Kidney capillary endothelial cell (primary cell): ENCODE measurements at regions not wholly inside any gene's neighbourhood (a gene's known extent, or its start where the extent isn't known, plus 50 kb on each side); places are given as distances from the start of the nearest gene placed in this dataset.

ENCODE experiments used
- DNase-seq: peaks from one replicate; pipeline ENCODE4 v3.0.0-alpha.2; 2018; ENCODE audit warnings: low spot score

DNA sequence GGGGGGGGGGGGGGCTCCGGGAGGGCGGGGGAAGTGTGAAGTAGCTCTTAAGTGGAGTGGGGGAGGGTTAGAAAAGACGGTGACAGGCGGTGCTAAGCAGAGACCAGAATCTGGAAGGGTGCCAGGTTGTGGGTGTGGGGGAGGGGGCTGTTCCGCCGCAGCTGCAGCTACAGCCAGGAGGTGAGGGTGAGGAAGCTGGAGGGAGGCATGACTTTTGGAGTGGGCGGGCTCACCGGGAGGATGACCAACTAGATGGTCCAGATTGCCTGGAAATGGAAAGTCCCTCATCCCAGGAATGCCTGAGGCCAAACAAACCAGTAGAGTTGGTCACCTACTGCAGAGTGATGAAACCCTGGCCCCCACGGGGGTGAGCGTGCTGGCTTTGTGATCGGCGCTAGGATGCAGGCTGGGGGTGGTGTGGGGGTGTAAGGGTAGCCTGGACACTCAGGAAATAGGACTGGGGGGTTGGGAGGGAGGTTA, 158.1 kb upstream of the SHB start:
- peak; percentile 52 for DNase-seq

DNA sequence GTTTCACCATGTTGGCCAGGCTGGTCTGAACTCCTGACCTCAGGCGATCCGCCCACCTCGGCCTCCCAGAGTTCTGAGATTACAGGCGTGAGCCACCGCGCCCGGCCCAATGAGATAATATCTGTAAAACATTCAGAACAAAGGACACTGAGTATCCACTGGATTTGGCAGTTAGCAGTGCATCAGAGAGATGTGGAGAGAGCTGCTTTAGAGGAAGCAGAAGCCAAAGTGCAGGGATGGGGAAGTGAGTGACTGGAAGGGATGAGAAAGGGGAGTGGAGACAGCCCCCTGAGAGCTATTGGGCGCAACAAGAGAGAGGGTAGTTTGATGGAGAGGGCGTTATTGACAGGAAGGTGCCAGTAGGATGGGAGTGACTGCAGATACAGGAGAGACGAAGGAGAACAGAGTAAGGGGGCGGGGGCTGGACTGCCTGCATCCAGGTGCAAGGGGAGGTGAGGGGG, 157.5 kb upstream of the SHB start:
- DNase-seq: no peak

DNA sequence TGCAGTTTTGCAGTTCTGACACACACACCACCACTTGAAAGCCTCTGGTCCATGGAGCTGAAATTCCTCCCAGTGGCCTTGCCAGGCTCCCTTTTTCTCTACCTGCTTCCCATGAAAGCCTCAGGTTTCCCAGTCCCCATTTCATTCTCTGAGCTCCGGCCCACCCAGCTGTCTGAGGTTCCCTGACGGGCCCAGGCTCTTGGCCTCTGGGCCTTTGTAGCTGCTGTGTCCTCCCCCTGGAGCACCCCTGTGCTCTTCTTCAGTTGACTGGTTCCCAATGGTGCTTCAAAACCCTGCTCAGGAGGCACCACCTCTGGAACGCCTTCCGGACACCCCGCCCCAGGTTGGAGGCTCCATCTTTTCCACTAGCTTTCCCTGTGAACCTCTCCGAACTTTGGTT, 155.9 kb upstream of the SHB start:
- no peak for DNase-seq

DNA sequence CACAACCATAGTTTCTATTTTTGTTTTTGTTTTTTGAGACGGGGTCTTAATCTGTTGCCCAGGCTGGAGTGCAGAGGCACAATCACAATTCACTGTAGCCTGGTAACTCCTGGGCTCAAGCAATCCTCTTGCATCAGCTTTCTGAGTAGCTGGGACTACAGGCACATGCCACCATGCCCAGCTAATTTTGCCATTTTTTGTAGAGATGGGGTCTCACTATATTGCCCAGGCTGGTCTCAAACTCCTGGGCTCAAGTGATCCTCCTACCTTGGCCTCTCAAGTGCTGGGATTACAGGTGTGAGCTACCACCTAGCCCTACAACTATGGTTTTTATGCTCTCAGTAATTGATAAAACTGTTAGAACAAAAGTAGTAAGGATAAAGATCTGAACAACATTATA, 147.5 kb upstream of the SHB start:
- DNase-seq: no peak

DNA sequence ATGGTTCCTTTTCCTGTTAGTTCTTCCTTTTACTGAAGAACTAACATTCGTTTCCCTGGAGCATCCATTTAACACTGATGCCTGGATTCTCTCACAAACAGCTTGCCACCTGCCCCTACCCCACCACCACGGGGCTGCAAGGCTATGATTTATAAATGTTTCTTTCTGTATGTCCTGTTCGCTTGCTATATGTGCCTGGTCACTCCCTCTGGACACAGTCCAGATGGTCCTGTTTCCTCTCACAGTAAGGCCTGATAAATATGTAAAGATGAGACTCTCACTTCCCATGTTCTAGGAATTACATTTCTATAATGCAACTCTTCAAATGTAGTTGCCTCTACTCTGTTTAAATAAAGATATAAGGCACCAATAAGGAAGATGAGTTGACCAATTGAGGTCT, 146.4 kb upstream of the SHB start:
- DNase-seq: no peak

DNA sequence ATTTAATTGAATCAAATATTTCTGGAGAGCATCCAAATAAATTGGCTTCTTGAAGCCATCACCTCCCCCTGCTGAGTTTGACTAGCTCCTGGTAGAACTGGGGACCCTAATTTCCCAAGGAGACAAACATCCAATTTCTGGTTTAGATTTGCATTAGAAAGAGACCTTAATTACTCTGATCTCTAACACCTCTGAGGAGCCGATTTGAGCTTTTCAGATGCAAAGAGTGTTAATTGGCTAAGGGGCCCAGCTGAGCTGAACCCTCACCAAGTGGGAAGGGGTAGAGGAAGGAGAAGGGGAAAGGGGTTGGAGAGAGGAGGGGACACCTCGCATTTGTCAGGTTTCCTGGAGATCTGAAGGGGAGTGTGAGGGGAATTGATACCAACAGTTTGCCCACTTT, 145.4 kb upstream of the SHB start:
- DNase-seq: no peak

DNA sequence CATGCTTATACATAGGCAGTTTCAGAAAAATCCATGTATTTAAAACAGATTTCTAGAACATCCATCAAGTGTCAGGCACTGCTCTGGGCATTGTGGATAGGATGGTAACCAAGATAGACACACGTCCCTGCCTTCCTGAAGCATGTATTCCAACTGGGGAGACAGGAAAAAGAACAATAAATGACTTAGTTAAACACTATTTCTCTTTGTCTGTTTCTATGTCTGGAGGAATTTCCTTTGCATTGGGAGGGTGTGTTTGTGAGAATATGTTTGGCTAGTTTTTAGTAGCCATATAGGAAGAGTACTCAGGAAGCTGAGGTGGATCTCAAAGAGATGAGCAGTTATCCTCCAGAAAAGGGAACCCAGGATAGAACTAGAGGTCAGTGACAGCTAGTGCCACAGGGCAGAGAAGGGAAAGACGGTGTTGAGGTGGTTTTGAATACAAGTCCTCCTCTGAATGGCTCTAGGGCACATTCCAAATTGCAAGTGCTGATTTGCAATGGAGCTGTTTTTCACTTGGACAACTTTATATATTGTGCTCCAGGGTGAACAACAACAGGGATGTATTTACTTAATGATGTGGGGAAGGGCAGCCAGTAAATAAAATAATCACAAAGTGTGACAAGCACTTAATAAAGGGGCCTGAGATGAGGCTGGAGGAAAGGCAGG, 144.7 kb upstream of the SHB start:
- peak; percentile 84 for DNase-seq

DNA sequence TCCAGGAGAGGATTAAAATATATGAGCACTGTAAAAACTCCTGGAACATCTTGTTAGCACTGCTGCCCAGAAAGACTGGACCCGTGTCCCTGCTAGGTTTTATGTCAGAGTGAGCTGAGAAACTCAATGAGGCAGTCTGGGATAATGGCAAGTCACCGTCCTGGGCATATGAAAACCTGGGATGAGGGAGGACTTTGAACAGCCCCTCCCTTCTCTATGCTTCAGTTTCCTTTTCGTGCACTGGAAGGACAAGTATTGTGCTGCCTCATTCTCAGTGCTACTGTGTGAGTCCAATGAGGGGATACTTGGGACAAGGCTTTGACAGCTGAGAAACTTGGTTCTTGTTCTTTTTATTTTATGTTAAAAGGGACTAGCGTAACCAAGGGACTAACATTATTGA, 143.0 kb upstream of the SHB start:
- DNase-seq: no peak

DNA sequence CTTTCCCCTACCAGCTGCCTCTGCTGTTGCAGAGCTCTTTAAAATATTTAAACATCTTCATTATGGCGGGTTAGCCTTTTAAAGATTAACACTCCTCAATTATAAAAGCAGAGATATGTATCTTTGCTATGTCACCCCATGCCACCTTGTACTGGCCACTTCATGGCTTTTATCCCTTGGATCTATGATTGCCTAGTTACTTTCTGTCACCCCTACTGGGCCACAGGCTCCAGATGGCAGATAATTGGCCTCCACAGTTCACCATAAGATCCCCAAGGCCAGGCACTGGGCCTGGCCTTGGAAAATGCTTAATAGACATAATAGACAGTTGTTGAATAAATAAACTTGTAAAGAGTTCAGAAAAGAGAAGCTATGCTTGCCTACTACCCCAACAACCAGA, 142.0 kb upstream of the SHB start:
- no peak for DNase-seq

DNA sequence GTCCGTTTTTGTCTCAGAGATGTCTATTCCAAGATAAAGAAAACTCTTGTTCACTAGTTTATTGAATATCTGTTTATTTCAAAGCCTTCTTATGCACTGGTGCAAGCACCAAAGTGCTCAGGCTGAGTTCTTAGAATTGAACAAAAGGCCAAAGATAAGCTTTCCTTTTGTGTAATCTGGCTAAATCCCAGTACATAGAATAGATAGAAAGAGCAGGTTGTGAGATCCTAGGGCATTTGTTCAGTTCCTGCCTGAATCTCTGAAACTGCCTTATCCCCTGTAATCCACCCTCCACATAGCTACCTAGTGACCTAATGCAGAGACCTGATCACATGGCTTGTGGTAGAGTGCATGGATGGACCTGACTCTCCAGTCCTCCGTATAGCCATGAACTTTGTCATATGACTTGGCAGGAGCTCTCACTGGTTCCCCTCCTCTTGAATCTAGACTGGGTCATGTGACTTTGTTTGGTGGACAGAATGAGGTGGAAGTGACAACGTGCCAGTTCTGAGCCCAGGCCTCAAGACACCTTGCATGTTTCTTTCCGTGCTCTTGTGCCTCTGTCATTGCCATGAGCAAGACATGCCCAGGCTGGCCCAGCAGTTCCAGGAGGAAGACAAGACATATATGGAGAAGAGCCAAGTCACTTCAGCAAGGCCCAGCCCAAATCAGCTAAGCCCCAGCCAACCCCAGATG, 139.3 kb upstream of the SHB start:
- DNase-seq: no peak

DNA sequence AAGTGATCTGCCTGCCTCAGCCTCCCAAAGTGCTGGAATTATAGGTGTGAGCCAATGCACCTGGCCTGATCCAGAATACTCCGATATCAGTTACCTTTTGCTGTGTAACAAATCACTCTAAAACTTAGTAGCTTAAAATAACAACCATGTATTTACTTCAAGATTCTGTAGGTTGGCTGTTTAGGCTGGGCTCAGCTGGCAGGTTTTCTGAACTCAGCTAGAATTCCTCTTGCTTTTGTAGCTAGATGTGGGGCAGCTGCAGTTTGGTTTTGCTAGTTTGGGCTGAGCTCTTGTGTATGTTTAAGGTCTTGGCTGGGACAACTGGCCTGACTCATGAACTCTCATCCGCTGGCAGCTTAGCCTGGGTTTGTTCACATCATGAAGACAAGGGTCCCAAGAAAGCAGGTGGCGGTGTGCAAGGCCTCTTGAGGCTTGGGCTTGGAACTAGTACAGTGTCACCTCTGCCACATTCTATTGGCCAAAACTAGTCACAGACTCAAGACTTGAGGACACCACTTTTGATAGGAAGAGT, 138.3 kb upstream of the SHB start:
- DNase-seq: no peak

DNA sequence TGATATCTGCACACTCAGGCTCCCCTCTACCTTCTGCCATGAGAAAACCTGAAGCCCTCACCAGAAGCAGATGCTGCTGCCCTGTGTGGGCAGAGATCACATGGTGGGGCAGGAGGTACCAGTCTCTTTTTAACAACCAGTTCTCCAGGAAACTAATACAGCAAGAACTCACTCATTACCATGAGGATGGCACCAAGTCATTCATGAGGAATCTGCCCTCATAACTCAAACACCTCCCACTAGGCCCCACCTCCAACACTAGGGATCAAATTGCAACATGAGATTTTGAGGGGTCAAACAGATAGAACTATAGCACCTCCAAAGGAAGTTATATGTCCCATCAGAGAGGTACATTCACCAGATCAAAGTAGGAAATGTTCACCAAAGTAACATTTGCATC, 136.3 kb upstream of the SHB start:
- no peak for DNase-seq

DNA sequence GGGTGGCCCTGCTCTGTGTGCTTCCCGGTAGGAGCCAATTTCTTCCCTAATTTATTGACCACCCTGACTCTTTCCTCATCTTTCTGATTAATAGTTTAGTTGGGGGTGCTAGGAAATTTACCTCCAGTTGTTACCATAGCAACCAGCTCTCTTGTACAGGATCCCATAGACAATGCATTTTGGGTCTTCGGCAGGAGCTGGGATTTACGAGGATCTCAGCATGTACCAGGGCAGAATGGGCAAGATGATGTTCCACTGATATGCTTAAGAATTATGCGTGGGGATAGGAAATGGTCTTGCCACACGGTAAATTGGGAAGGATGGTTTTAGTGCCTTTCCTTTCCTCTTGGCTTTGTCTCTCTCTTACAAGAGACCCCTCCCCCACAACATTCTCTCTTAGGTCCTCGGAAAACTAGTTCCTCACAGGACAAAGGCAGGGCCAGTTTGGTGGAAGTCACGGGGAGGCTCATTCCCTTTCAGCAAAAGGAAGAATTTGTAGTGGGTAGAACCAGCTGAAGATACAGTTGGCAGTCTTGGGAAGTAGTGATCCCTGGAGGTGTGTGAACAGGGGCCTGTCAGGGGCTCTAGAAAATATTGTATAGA, 133.4 kb upstream of the SHB start:
- DNase-seq: no peak

DNA sequence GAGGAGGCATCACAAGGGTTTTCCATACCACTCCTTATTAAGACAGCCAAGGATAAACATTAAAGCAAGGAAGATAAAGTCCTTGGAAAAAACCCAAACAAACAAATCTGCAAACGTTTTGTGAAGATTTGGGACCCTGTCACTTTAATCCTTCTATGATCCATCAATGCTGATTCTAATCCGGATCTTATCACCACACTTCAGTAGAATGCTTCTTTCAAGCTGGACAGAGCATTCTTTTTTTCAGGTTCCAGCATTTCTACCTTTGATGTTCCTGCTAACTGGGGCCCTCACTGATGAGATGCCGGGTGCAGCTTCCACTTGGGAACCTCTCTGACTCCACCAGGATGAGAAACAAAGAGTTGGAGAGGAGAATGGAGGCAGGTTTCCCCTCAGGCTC, 132.8 kb upstream of the SHB start:
- DNase-seq: no peak

DNA sequence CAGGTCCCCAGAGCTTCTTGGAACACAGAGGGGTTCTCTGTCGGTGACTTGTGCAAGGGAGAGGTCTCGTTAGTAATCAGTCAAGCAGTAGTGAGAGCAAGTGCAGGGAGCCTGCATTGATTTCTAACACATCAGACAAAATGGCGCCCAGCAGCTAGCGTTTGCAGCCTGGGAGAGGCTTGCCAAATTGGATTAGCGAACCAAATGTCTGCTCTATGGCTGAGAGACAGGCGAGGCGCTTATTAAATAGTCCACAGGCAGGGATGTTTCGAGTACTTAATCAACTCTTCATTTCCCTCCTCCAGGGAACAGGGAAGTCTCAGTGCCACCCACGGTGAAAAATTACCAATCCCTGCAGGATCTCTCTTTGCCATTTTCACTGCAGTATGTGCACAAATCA, 131.4 kb upstream of the SHB start:
- DNase-seq: no peak

DNA sequence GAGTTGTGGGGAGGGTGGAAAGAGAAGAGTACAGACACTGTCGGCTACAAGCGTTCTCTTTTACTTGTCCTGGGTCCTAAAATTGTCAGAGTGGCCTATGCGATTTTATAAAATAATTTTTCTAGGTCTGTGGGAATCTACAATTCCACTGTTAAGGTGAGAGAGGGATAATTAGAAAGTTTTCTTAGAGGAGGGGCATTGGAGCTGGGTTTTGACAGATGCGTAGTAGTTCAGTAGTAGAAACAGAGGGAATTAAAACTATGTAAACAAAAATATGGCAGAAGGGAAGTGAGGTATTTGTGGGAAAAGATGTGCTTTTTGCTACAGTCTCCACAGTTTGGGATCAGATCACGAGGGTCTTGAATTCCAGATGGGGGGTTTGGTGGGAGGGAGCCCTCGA, 129.1 kb upstream of the SHB start:
- no peak for DNase-seq

DNA sequence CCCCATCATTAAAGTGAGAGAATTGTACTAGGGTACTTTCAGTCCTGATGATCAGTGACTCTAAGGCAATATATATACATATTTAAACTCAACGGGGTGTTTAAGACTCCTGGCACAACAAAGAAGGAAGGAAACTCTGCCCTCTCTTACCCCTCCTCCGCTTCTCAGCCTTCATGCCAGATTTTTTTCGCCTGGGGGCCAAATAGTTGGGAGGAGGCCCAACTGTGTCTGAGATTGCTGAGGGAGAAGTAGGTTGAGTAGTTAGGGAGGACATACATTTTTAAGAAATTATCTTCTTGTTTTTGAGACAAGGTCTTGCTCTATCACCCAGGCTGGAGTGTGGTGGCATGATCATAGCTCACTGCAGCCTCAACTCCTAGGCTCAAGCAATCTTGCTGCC, 127.7 kb upstream of the SHB start:
- DNase-seq: no peak

DNA sequence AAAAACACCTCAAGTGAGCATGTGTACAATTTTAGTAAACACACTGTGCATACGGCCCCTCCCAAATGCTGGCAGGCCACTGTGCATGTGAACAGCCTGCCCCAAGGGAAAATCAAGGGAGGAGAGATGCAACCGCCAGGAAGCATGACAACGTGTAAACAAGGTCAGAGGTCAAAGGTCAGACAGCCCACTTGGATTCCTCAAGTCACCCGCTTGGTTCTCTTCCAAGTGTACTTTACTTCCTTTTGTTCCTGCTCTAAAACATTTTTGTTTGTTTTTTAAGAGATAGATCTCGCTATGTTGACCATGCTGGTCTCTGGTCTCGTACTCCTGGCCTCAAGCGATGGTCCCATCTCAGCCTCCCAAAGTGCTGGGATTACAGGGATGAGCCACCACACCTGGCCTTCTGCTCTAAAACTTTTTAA, 126.7 kb upstream of the SHB start:
- no peak for DNase-seq

DNA sequence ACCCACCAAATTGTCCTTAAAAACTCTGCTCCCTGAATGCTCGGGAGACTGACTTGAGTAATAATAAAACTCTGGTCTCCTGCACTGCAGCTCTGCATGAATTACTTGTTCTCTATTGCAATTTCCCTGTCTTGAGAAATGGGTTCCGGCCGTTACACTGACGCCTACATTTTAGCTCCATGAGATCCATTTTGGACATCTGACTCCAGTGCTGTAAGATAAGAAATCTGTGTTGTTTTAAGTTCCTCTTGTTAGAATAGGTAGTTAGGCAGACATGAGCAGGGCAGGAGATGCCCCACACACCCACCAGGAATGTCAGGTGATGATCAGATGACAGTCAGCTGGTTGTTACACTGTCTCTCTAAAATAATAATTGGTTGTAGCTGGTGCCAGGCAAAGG, 125.8 kb upstream of the SHB start:
- no peak for DNase-seq

DNA sequence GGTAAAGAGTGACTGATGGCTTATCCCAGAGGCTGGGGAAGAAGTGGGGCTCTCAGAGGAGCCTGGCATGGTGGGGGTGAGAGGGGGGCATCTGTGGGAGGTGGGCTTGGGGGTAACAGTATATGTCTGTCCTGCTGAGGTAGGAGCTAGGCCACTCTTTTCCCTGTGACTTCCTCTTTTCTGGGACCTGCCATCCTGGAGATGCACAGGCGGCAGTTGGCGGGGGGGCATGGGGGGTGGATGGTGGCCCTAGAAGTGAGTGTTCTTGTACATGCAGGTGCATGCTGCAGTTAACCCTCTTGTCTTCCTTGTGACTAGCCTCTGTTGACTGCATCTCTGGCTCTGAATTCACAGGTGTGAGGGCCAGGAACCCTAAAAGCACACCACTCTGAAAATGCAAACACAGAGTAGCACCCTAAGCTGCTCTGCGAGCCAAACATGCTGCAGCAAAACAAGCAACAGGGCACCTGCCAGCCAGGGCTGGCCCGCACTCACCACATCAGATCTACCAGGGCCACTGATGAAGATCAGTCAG, 123.8 kb upstream of the SHB start:
- DNase-seq: no peak

DNA sequence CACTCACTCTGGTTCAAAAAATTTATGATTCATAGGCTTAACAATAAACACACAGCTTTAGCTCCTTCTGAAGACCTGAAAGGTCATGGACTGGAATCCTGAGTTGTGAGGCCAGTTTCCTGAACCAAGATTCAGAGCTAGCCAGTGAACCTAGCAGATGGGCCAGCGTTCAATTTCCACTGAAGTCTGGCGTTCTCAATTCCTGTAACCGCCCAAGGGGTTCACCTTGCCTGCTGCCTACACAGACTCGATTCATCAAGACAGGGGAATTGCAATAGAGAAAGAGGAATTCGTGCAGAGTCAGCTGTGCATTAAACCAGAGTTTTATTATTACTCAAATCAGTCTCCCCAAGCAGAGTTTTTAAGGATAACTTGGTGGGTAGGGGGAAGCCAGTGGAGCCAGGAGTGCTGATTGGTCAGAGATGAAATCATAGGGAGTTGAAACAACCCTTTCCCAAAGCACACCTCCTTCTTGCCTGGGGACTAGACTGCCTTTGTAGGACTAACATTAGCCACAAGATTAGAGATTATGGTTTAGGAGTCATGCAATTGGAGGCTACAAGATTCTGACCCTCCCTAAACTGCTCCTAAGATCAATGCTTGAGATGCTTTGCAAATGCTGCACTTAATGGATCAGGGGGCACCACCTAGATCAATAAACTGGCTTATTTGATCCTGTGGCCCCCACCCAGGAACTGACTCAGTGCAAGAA, 117.5 kb upstream of the SHB start:
- DNase-seq: peak; percentile 88

DNA sequence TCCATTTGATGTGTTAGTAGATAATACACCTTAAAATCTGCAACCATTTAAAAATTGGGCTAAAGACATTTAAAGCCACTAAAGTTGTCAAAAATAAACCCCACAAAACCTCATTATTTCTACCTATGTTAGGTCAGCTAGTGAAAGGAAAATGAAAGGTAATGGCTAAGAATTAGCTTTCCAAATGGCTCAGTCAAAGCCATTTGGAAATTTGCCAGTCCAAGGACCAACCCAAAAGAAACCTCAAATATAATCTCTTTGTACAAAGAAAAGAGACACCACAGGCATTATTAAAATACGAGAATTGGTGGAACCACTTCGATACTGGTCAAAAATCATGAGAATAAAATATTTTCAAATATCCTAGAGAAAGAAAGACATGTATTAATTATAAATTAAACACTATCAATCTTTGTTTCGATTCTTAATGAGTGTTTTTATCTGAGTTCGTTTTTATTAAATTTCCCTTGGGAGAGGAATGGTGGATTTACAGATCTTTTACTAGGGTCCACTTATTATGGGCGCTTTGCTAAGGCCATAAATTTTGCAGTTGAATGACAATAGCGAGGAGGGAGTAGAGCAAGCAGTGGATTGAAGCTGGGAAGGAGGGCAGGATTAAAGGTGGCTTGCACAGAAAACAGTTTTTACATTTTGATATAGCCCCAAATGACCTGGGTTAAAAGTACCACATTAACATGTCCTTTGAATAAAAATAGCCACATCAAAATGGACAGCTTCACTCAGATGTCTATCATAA, 116.8 kb upstream of the SHB start:
- DNase-seq: no peak
